Fibroblast of villous mesenchyme (primary cell): ENCODE measurements at regions not wholly inside any gene's neighbourhood (a gene's known extent, or its start where the extent isn't known, plus 50 kb on each side); places are given as distances from the start of the nearest gene placed in this dataset.

Experiments
- DNase-seq: peaks from one replicate; pipeline ENCODE4 v3.0.0-alpha.2; 2010; ENCODE audit warnings: low read depth
- H3K4me3 ChIP-seq: 2 replicates; pipeline ENCODE4 v1.5.1; 2011; ENCODE audit warnings: low read depth, mild to moderate bottlenecking, low read length
- CTCF ChIP-seq: IDR thresholded peaks from 2 replicates; pipeline ENCODE4 v1.5.1; 2012; ENCODE audit warnings: low read depth, mild to moderate bottlenecking, low read length; ENCODE audit not compliant: insufficient read depth

GRCh38 chr17:15130426-15130825, 134.7 kb downstream of the PMP22 start:
- no peak overlapping the region for H3K4me3 ChIP-seq
- TF ChIP-seq CTCF: no peak
- no peak for DNase-seq

- TF ChIP-seq CTCF: no peak
- no peak for DNase-seq
- no peak overlapping the region for H3K4me3 ChIP-seq
Measured at GRCh38 chr17:15129986-15130385, 135.1 kb downstream of the PMP22 start.

GRCh38 chr17:15124746-15125145, 140.4 kb downstream of the PMP22 start:
- TF ChIP-seq CTCF: no peak
- H3K4me3 ChIP-seq: no peak overlapping the region
- DNase-seq: no peak

GRCh38 chr17:15124264-15124595, 140.9 kb downstream of the PMP22 start:
- DNase-seq: no peak
- no peak for TF ChIP-seq CTCF
- no peak overlapping the region for H3K4me3 ChIP-seq

GRCh38 chr17:15123593-15124263, 141.4 kb downstream of the PMP22 start:
- no peak for DNase-seq
- no peak overlapping the region for H3K4me3 ChIP-seq
- no peak for TF ChIP-seq CTCF

- no peak for TF ChIP-seq CTCF
- H3K4me3 ChIP-seq: no peak overlapping the region
- DNase-seq: no peak
Measured at GRCh38 chr17:15122857-15123256, 142.3 kb downstream of the PMP22 start.

- peak; percentile 67 for DNase-seq
- H3K4me3 ChIP-seq: no peak overlapping the region
- no peak for TF ChIP-seq CTCF
Measured at GRCh38 chr17:15121426-15121825, 143.7 kb downstream of the PMP22 start.
